ENCODE measurements at regions not wholly inside any gene's neighbourhood (a gene's known extent, or its start where the extent isn't known, plus 50 kb on each side); places are given as distances from the start of the nearest gene placed in this dataset.

- DNase-seq: no peak
Observed at GRCh38 chr9:87824216-87824875, 58.3 kb upstream of the SPATA31E1 start.

GRCh38 chr9:87824886-87825285 lies 57.8 kb upstream of the SPATA31E1 start:
- DNase-seq: no peak

- no peak for DNase-seq
Observed at GRCh38 chr9:87826331-87826730, 56.3 kb upstream of the SPATA31E1 start.

- no peak for DNase-seq
Observed at GRCh38 chr9:87827341-87827740, 55.3 kb upstream of the SPATA31E1 start.

GRCh38 chr9:87829756-87830155 lies 52.9 kb upstream of the SPATA31E1 start:
- DNase-seq: no peak

- no peak for DNase-seq
Observed at GRCh38 chr9:87830446-87830845, 52.2 kb upstream of the SPATA31E1 start.

GRCh38 chr9:87831159-87831558 lies 51.5 kb upstream of the SPATA31E1 start:
- no peak for DNase-seq

All from OCI-M1 (cell line).